GM10266 (cell line): ENCODE measurements at regions not wholly inside any gene's neighbourhood (a gene's known extent, or its start where the extent isn't known, plus 50 kb on each side); places are given as distances from the start of the nearest gene placed in this dataset.

Source experiments
- DNase-seq: peaks from one replicate; pipeline ENCODE4 v3.0.0; 2012; ENCODE audit errors: extremely low spot score
- TF ChIP-seq, protein P1 (sequence below): IDR thresholded peaks from 2 replicates; pipeline ENCODE4 v1.5.1; 2012; ENCODE audit warnings: mild to moderate bottlenecking, low read depth; ENCODE audit not compliant: control insufficient read depth, insufficient read depth; ENCODE audit errors: missing control alignments

DNA sequence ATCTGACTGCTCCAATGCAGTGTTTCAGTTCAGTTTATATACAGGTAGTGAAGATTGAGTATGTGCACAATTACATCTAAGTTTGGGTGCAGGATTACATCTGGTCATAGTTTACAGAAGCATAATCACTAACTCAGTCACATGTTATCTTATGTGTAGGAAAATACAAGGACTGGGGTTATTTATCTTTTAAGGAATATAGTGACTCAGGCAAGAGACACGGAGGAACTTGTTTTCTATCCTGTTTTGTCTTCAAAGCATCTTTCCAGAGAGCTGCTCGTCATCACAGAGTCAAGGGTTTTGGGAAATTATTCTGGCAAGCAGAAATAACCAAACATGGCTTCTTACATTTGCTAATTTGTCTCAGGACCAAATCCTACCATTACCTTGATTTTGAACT, 1371.5 kb upstream of the TMEFF2 start:
- TF ChIP-seq, protein P1, sequence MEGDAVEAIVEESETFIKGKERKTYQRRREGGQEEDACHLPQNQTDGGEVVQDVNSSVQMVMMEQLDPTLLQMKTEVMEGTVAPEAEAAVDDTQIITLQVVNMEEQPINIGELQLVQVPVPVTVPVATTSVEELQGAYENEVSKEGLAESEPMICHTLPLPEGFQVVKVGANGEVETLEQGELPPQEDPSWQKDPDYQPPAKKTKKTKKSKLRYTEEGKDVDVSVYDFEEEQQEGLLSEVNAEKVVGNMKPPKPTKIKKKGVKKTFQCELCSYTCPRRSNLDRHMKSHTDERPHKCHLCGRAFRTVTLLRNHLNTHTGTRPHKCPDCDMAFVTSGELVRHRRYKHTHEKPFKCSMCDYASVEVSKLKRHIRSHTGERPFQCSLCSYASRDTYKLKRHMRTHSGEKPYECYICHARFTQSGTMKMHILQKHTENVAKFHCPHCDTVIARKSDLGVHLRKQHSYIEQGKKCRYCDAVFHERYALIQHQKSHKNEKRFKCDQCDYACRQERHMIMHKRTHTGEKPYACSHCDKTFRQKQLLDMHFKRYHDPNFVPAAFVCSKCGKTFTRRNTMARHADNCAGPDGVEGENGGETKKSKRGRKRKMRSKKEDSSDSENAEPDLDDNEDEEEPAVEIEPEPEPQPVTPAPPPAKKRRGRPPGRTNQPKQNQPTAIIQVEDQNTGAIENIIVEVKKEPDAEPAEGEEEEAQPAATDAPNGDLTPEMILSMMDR: no peak
- no peak for DNase-seq

DNA sequence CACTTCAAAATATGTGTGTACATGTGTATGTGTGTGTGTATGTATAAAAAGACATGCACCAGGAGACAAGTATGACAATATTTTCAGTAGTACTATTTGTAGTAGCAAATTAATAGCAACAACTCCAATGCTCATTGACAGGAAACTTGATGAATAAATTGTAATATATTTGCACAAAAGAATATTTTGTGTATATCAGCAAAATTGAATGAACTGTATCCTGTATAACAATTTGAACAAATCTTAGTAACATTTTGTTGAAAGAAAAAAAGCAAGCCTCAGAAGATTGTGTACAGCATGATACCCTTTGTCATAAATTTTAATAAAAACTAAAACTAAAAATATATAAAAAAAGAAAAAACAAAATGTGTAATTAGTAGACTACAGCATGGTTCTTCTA, 1367.3 kb upstream of the TMEFF2 start:
- DNase-seq: no peak
- TF ChIP-seq, protein P1: no peak

DNA sequence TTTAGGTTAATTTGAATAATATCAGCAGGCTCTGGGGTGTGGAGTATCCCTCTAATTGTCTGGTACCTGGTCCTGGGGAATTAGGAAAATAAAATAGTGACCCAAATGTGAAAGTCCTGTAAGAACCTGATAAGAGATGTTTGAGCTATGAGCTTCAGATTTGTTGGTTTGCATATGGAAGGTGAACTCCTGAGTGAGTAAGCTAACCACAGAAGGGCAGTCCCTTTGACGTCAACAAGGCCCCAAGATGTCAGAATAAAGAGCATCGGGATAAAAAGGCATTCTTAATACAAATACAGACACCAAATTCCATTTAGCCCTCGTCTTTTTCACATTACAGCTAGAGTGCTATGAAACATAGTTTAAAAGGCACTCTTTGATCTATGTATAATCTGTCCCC, 1366.3 kb upstream of the TMEFF2 start:
- DNase-seq: no peak
- TF ChIP-seq, protein P1: no peak

DNA sequence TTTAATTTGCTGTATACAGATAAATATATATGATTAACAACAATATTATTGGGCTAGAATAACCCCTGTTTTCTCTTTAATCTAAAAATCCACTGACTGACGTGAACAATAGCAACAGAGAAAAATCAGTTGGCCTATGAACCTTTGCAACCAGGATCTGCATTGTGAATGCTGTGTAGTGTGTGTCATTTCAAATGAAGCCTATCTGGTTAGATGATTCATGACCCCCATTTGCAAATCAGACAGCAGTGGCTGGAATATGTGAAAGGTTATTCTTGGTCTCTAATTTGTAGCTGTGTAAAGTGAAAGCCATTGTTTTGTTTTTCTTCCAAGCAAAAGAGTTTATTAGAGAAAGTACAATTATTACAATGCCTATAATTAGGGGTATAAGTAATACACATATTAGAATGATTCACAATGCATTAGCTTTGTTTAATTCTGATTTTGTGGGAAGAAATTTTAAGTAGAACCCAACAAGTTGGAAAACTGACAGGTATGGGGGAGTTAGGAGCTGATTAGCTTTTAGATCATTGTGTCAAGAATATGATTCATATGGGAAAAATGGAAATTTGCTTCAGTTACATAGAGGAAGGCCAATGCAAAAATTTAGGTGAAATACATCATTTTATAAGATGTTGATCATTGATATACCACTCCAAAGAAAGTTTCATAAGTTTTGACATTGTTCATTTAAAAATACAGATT, 1362.2 kb upstream of the TMEFF2 start:
- DNase-seq: no peak
- TF ChIP-seq, protein P1: no peak

DNA sequence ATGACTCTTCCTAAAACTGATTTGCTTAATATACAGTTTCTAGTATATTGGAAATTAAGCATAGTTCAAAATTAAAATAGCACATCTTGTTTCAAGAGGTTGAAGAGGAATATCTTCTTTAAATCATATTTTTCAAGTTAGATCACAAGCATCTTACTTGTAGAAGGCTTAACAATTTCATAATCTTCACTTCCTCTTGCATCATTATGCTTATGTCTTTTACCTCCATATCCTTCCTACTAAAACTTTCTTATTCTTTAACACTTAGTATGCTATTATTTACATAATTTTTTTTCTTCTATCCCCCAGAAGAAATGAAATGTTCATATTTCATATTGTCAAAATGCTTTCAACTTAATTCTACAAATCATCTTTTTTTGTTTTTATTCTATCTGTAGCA, 1354.9 kb upstream of the TMEFF2 start:
- TF ChIP-seq, protein P1: no peak

DNA sequence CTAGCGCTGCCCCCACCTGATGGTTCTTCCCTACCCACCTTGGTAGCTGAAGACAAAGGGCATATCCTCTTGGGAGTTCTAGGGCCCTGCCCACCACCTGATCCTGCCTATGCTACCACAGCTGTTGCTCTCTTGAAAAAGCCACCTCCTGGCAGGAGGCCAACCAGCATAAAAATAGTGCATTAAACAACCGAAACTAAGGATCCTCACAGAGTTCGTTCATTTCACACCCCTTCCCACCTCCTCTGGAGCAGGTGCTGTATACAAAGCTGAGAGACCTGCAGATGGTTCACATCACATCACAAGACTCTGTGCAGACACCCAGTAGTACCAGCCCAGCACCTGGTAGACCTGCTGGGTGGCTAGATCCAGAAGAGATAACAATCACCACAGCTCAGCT, 1348.0 kb upstream of the TMEFF2 start:
- no peak for DNase-seq
- TF ChIP-seq, protein P1: no peak

More for the DNA sequence above, 1354.9 kb upstream of the TMEFF2 start:
- DNase-seq: no peak

DNA sequence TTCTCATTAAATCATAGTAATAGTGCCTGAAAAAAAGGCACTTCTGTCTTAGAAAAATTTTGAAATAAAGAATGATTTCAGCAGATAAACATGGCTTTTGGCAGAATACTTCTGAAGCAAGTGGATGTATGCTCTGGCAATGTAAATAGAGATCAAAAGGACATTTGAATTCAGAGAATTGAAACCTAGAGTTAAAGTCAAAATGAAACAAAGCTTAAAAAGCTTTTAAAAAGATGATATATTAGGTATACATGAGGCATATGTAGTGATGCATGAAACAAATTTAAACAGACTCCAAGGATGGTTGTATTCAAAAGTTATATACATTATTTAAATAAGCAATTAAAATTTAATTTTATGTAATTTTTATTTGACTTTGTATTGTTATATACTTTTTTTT, 1344.5 kb upstream of the TMEFF2 start:
- TF ChIP-seq, protein P1: no peak
- peak; percentile 18 for DNase-seq
